ENCODE measurements at regions not wholly inside any gene's neighbourhood (a gene's known extent, or its start where the extent isn't known, plus 50 kb on each side); places are given as distances from the start of the nearest gene placed in this dataset.
"Not testable (repeated sequence)": the region's sequence is repeated elsewhere in the genome, so short reads cannot be mapped to it uniquely, and the experiment has no call there.

DNA sequence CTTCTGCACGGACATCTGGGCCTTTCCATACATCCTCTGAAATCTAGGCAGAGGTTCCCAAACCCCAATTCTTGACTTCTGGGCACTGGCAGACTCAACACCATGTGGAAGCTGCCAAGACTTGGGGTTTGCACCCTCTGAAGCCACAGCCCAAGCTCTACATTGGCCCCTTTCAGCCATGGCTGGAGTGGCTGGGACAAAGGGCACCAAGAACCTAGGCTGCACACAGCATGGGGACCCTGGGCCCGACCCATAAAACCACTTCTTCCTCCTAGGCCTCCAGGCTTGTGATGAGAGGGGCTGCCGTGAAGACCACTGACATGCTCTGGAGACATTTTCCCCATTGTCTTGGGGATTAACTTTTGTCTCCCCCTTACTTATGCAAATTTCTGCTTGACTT, 158.0 kb downstream of the GNAI1 start:
- DNase-seq (ENCODE audit: low read depth): not testable (repeated sequence)

DNA sequence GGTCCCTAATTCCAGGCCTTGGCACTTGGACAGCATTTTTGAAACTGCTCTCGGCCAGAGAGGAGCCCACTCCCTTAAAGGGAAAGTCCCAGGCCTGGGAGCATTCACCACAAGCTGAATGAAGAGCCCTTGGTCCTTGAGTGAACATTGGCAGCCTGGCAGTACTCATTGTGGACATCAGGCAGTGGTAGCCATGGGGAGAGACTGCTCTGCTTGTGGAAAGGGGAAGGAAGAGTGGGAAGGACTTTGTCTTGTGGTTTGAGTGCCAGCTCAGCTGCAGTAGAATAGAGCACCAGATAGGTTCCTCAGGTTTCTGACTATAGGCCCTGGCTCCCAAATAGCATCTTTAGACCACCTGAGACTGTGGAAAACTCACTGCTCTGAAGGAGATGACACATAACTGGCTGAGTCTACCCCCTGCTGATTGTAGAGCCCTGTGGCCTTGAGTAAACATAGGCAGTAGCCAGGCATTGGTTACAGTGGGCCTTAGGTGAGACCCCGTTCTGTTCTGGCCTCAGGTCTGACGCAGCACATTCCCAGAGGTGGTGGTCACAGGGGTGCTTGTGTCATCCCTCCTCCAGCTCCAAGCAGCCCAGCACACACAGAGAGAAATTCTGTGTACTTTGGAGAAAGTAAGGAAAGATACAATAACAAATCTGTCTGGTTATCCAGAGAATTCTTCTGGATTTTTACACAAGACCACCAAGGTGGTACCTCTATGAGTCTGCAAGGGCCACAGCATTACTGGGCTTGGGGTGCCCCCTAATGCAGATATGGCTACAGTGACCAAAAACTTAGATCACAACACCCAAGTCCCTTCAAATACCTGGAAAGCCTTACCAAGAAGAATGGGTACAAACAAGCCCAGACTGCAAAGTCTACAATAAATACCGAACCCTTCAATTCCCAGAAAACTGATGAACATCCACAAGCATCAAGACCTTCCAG, 153.8 kb downstream of the GNAI1 start:
- peak; percentile 86 for DNase-seq (ENCODE audit: low read depth)

GRCh38 chr7:80287400-80288174, 153.0 kb downstream of the GNAI1 start:
- DNase-seq (ENCODE audit: low read depth): no peak

DNA sequence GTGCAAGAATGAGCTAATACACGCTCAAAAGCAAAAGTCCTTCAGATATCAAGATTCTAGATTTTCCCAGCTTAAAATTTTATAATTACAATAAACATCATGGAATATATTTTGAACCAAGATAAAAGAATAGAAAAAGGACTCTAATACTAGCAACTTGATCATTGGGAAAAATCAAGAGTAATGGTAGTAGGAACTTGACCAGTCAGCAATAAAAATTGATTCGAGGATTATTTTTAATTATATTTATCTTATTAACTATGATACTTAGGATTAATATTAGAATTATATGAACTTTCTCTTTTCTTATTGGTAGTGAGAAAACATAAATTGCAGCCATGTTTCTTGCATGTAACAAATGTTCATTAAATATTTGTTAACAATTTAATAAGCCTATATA, 152.0 kb downstream of the GNAI1 start:
- no peak for DNase-seq (ENCODE audit: low read depth)

DNA sequence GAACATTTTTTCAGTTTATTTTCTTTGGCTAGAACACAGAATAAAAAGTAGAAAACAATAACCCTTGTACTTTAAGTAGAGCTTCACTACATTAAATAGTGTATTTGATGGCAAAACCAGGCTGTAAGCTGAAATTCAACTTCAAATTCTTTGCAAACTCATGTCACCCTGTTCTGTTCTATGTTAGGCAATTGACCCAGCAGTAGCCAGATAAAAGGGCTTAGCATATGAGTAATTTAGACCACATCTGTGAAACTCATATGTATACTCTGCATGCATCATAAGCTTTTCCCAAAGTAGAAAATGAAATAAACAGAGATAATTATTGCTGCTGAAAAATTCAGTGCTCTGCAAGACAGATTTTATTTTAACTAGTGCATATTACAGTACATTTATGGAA, 150.2 kb downstream of the GNAI1 start:
- DNase-seq (ENCODE audit: low read depth): peak; percentile 32

- no peak for DNase-seq (ENCODE audit: low read depth)
Measured at GRCh38 chr7:80279760-80280159, 145.1 kb downstream of the GNAI1 start.

- no peak for DNase-seq (ENCODE audit: low read depth)
Measured at GRCh38 chr7:80278737-80279136, 144.1 kb downstream of the GNAI1 start.

GRCh38 chr7:80277434-80278427, 143.1 kb downstream of the GNAI1 start:
- peak; percentile 15 for DNase-seq (ENCODE audit: low read depth)

All from Daoy (cell line).